ENCODE measurements at regions not wholly inside any gene's neighbourhood (a gene's known extent, or its start where the extent isn't known, plus 50 kb on each side); places are given as distances from the start of the nearest gene placed in this dataset.
"Not testable (repeated sequence)": the region's sequence is repeated elsewhere in the genome, so short reads cannot be mapped to it uniquely, and the experiment has no call there.

DNA sequence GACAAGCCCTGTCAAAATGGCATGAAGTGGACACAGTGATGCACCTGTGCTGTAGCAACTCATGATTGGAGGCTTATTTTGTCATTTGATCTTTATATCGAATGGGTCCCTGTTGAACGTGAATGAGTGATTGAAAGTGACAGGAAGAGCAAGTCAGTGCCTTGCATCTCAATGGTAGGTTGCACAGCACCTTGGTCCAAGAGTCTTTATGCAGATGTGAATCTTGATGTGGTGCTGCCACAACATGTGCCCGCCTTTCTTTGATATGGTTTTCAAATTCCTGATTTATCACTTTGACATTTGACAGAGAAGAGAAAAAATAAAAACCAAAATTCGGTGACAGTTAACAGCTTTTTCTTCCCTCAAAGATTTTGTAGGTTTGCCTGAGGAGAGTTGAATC lies 1182.4 kb downstream of the DNAJB9 start:
- DNase-seq (ENCODE audit: low spot score): no peak

DNA sequence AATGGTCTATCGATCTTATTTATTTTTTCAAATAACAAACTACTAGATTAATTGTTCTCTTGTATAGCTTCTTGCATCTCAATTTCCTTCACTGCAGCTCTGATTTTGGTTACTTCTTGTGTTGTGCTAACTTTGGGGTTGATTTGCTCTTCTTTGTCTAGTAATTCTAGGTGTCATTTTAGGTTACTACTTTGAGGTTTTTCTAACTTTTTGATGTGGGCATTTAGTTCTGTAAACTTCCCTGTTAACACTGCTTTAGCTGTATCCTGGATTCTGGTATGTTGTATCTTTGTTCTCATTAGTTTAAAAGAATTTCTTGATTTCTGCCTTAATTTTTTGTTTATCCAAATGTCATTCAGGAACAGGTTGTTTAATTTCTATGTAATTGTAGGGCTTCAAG lies 1188.0 kb downstream of the DNAJB9 start:
- DNase-seq (ENCODE audit: low spot score): no peak

DNA sequence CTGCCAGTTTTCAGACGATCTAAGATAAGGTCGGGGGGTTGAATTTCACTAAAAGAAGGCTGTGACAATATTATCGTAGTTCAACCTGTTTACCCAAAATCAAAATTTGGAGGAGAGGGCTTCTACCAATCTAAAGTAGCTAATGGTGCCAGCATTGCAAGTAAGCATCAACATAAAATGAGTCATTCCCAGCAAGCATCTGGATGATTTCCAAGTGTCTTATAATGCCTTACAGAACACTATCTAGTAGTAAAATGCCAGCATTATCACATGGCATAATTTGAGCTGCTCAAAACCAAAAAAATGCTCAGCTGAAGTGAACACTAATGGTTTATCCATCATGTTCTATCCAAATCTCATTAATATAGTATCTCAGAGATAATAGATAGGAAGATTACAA lies 1193.9 kb downstream of the DNAJB9 start:
- no peak for DNase-seq (ENCODE audit: low spot score)

DNA sequence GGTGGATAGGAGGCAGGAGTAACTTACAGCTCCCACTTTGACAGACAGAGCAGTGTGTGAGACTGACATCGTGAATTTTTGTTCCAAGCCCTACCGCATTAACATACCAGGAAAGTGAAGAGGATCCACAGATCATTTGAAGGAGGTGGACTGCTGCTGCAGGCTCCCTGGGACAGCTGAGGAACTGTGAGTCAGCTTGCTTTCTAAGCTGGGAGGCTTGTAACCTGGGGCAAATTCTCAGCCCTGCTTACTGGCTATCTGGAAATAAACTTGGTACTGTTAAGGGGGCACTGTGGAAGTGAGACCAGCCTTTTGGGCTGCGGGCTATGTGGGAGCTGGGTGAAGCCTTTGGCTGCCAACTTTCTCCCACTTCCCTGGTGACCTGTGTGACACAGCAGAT lies 1202.5 kb downstream of the DNAJB9 start:
- DNase-seq (ENCODE audit: low spot score): no peak

DNA sequence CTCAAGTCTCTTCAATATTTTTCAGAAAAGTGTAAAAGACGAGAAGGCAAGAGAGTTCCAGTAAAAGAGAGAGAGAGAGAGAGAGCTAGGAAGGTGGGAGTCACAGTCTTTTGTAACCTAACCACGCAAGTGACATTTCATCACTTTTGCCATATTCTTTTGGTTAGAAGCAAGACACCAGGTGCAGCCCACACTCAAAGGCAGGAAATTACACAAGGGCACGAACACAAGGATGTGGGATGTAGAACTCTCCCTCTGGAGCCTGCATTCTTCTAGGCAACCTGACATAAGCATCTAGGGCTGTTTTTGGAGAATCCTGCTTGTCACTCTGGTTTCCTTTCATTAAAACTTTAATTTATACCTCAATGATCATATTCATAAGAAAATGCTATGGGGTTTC lies 1213.1 kb downstream of the DNAJB9 start:
- no peak for DNase-seq (ENCODE audit: low spot score)

DNA sequence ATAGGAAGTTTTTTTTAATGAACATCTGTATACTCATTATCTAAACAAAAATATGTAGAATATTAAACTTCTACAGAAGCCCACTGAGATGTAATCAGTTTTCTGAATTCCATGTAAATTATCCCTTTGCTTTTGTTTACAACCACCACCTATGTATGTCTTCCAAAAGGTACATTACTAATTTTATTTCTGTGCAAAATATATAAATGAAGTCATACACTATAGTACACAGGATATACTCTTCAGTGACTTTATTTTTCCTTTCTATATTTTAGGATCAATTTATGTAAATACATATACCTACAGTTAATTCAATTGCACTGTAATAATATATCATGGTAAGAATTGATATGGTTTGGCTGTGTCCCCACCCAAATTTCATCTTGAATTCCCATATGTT lies 1236.9 kb downstream of the DNAJB9 start:
- no peak for DNase-seq (ENCODE audit: low spot score)

DNA sequence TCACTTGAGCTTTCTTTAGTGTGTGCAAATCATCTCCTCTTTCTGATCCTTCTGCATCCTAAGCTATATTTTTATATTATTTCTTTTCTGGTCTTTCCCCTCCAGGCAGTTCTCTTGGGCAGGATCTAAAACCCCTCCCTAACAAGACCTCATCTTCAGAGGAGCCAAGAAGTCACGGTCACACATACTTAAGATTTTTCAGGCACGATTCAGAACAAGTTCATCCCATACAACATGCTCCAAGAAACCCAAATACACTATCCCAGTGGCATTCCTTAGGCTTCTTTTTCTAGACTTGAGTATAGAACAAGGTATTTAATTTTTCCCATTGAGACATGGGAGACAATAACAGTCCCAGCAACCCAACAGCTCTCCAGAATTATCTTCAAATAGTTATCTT lies 1251.5 kb downstream of the DNAJB9 start:
- DNase-seq (ENCODE audit: low spot score): no peak

DNA sequence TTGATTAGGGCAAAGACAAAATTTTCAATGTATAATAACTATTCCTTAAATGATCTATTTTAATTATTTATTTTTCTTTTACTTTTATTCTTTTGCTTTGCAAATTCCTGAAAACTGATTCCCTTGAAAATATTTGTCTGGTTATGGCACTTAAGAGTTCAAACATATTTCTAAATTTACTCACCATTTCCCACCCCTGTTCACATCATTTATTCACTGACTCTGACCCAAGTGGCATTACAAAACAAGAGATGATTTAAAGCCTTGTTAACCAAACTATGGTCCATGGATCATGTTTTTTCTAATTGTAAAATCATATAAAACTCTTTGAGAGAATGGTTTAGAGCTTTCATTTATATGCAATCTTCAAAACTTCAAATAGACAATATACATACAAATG lies 1256.1 kb upstream of the LRRN3 start:
- DNase-seq (ENCODE audit: low spot score): no peak

DNA sequence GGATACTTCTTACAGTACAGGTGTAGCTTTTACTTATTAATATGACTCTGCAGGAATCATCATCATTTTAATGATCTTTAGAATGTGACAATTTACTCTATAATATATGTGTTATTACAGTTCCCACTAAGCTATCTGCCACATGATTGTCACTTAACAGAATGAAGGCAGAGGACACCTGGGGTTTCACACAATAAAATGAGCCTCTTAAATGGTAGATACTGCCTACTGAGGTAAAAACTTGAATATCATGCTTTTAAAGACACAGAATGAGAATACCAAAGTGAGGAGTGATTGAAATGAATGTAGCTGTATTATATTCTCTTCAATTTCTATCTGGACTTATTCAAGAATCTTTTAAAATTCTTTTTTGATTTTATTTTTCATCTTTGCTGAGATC lies 1255.3 kb upstream of the LRRN3 start:
- no peak for DNase-seq (ENCODE audit: low spot score)

DNA sequence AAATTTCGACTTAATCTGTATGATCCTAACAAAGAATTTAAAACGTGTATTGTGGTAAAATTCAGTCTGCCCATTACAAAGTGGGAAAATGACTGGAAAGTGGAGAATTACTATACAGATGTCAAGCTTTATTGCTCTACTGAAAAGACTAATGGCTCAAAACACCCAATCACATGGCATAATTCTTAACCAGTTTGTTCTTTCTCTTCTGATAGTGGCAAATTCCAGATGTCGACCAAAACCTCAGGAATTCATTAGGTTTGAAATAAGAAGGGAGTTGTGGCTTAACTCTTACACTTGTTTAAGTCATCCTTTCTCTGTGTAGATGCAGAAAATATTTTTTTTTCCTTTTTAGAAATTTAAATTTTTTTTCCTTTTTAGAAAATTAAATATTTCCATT lies 1254.9 kb upstream of the LRRN3 start:
- DNase-seq (ENCODE audit: low spot score): no peak

DNA sequence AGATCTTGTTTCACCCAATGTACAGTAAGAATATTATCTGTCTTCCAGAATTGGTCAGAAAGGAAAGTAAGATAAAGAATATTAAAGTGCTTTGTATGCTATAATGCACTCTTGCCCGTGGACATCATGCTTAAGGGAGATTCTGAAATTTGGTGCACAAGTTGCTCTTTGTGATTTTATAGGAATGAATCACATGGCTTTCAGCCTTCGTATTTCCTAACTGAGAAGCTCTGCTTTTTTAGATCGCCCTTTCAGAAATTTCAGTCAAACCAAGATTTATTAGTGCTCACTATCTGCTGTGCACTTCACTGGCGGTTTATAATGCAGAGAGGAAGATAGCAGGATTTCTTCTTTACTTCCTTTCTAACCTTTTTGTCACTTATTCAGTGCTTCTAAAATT lies 1248.5 kb upstream of the LRRN3 start:
- no peak for DNase-seq (ENCODE audit: low spot score)

DNA sequence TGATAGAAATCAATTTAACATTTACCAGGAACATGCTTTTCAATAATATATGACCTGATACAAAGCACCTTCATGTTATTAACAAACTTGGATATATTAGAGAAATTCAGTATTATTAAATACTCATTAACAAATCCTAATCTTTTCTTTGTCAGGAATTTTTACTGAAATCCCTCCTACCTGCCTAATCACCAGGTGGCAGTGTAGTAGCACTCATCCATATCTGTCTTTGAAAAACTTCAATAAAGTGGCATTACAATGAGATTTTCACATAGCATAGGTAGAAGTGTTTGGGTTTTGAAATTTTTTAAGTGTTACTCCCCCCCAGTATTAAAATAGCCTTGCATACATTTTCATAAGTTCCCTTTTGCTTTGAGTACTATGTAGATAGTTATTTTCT lies 1246.6 kb upstream of the LRRN3 start:
- no peak for DNase-seq (ENCODE audit: low spot score)

DNA sequence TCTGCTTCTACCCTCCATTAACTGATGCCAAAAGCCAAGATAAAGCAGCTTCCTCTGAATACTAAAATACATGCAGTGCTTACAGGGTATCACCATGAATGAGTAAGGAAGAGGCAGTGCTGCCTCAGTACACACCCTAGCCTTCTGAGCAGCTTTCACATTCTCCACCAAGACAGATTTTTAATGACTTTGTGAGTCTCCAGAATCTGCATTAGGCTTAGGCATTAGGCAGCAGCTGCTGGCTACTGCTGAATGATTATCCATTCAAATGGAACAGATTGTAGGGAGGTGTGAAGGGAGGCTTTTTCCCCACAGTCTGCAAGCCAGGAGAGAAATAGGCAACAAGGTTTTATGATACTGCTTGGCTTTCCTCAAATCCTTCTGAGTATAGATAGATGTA lies 1226.7 kb upstream of the LRRN3 start:
- DNase-seq (ENCODE audit: low spot score): no peak

DNA sequence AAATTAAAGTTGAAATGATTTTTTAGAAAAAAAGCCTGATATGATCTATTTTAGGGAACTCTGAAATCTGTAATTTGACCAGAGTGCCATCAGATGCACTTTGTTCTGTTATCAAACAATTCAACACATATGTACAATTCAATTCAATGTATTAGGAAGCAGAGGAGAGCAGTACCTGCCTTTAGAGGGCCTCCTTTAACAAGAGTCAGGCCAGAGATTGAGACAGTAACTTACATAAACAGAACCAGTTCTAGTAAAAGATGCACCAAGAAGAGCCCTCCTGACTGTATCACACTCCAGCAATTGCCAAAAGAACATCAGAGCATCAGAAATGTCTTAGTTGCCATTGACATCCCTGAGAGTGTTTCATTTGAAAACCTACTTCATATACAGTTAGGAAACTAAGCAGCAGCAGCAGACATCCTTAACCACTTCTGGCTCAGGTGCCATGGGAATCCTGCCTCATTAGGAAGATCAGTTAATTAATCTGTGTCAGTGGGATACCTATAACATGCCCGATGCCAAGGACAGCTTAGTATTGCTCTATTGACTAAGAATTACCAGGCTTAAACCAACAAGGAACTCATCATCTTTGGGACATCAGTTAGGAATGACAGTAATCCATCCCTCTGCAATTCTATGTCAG lies 1222.6 kb upstream of the LRRN3 start:
- DNase-seq (ENCODE audit: low spot score): no peak

DNA sequence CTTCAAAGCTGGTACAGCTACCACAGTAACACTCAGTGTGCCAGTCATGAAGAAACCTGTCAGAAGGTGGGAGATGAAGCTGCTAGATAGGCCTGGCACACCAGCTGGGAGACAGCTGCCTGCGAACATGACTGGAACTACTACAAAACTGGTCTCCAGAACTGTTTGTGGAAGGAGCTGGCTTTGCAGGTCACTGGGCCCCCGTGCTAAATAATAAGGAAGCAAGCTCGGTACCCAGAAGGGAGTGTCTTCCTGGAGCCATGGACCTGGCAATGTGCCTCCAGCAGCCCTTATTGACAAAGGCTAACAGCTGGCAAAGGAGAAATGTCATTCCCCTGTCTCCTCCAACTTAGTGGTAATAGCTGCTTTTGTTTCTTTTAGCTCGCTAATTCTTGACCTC lies 1217.6 kb upstream of the LRRN3 start:
- DNase-seq (ENCODE audit: low spot score): no peak

DNA sequence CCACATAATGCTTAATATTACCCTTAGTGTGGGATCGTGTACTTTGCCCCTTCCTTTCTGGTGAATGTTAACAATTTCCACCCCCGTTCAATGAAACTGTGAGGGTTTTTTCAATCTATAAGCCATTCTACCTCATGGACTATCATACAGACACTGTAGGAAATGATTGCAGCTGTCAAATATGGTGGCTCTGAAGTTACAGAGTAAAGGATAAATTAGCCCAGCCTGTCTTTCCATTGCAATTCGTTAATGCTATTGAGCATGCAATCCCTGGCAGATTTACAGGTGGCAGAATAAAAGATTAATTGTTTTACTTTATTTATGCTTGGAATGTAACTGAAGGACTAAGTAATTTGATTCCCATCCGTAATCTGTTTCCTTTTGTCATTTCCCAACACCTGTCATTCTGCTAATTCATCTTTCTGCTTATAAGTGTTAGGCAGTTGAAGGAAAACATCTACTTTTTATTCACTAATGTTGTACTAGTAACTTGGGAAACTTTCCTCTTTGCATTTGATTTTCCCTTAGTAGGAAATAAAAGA lies 1211.6 kb upstream of the LRRN3 start:
- no peak for DNase-seq (ENCODE audit: low spot score)

DNA sequence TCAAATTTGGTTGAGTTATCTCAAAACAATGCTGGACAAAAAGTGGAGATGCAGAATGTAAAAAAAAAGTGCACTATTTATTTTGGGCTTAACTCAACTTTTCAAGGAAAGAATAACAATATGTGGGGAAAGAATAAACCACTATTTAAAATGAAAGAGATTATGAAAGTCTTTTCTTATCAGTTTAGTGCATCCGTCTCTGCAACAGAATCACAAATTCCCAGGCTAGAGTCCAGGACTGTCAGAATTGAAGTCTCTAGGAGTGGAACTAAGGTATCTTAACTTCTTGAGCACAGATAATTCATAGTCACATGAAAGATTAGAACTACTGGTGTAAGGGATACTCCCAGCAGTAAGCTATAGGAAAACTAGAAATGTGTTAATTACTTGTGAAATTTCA lies 1200.3 kb upstream of the LRRN3 start:
- DNase-seq (ENCODE audit: low spot score): no peak

DNA sequence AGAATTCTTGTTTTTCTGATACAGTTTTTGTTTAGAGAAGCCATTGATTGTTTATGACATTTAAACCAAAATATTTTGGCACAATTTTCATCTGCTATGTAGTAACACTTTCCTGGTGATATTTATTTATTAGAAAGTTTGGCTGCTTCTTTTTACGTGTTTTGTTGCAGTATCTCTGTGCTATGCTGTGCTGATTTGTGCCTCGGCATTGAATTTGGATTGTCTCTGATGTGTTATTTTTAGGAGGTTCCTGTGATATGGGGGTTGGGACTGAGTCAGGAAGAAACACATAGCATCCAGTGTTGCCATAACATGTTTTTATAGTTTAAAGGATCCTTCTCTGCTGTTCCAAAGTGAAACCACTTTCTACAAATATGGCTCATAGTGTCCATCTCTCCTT lies 1197.7 kb upstream of the LRRN3 start:
- DNase-seq (ENCODE audit: low spot score): no peak

DNA sequence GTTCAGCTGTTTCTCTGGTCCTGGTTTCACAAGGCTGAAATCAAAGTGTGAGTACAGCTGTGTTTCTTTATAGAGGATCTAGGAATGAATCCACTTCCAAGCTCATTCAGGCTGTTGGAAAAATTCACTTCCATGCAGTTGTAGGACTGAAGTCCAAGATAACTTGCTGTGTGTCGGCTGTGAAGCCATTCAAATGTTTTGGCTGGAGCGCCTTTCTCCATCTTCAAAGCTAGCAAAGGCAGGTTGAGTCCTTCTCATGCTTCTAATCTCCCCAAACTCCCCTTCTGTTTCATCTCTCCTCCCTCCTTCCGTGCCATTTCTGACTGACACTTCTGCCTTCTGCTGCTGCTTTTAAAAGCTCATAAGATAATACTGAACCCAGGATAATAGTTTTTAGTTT lies 1195.4 kb upstream of the LRRN3 start:
- DNase-seq (ENCODE audit: low spot score): no peak

DNA sequence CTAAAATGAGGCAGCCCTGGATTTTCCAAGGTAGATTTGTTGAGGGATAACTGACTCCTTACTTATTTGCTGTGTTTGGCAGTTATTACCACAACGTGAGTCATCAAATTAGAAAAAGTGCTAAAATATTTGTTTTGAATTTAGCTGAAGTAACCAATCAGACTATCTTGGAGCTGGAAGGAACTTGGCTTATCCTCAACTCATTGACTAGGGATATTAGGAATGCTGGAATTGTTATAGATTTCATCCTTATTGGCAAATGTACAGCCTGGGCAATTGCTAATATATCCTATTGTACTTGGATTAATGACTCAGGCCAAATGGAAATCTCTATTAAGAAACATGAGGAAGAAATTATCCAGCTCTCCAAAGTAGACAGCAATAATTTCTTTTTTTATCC lies 1189.0 kb upstream of the LRRN3 start:
- DNase-seq (ENCODE audit: low spot score): no peak

DNA sequence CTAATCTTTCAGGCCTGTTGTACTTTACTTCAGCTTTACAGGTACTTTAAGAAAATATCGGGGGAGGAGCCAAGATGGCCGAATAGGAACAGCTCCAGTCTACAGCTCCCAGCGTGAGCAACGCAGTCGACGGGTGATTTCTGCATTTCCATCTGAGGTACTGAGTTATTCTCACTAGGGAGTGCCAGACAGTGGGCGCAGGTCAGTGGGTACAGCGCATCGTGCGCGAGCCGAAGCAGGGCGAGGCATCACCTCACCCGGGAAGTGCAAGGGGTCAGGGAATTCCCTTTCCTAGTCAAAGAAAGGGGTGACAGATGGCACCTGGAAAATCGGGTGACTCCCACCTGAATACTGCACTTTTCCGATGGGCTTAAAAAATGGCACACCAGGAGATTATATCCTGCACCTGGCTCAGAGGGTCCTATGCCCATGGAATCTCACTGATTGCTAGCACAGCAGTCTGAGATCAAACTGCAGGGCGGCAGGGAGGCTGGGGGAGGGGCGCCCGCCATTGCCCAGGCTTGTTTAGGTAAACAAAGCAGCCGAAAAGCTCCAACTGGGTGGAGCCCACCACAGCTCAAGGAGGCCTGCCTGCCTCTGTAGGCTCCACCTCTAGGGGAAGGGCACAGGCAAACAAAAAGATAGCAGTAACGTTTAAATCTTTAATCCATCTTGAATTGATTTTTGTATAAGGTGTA lies 1185.4 kb upstream of the LRRN3 start:
- DNase-seq (ENCODE audit: low spot score): not testable (repeated sequence)

DNA sequence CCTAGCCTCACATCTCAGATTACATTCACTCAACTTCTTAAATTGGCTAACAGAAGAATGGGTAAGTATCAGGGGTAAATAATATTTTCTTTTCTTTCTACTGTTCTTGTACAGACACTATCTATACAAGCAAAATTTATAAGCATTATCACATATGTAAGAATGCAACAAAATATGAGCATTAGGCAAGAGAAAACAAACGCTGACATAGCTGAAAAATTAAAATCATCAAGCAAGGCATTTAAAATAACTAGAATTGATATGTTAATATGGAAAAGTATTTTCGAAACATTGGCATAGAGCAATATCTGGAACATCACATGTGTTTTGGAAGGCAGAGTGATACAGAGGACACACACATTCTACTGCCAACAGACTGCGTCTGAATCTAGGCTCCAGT lies 1175.3 kb upstream of the LRRN3 start:
- DNase-seq (ENCODE audit: low spot score): no peak

DNA sequence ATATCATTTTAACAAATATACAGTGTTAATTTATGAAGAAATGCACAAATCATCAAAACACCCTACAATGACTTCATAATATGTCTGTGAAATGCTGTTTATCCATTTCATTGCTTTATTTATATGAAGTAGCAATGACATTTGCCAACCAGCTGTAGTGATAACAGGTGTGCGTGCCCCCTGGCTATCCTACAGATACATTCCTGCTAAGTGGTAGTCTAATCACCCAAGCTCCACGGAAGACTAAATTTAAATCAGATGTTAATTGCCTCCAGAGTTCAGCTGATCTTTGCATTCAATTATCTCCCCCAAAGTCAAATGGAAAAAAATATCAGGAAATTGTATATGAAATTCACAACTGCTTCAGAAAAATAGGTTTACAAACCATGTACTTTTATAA lies 1164.2 kb upstream of the LRRN3 start:
- no peak for DNase-seq (ENCODE audit: low spot score)

DNA sequence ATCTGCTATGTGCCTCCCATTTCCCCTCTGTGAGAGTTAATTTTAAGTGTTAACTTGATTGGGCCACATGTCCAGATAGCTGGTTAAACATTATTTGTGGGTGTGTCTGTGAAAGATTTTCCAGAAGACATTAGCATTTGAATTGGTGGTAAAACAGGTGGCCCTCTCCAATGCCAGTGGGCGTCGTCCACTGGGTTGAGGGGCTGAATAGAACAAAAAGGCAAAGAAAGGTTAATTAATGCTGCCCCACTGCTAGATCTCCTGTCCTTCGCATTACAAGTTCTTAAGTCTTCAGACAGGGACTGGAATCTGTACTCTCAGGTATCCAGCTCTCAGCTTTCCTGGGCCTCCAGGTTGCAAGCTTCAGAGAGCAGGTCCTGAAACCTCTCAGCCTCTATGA lies 1160.9 kb upstream of the LRRN3 start:
- no peak for DNase-seq (ENCODE audit: low spot score)

All from globus pallidus (tissue), 1 donor.